NCI-H748 (cell line): ENCODE measurements at regions not wholly inside any gene's neighbourhood (a gene's known extent, or its start where the extent isn't known, plus 50 kb on each side); places are given as distances from the start of the nearest gene placed in this dataset.

Source experiments
- DNase-seq: peaks from one replicate; lab custom pipeline; 2025; ENCODE audit not compliant: unreplicated experiment; lab: John Stamatoyannopoulos, UW

DNA sequence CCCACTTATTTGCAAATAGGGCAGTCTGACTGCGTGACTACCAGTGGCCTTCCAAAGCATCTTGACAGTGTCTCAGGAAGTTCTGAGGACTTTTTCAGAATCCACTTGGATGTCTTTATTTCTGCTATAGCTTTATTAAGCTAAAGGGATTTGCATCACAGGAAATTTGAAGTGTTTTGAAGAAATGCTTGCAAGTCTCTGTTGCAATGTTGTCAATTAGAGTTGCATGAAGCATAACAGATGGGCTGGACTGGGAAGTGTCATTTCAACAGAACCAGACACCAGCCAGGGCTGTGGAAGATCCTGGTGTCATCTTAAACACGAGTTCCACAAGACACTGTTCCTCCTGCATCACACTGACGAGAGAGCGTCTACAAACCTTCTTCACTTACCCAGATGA is 224.5 kb downstream of the EN1 start:
- no peak for DNase-seq

DNA sequence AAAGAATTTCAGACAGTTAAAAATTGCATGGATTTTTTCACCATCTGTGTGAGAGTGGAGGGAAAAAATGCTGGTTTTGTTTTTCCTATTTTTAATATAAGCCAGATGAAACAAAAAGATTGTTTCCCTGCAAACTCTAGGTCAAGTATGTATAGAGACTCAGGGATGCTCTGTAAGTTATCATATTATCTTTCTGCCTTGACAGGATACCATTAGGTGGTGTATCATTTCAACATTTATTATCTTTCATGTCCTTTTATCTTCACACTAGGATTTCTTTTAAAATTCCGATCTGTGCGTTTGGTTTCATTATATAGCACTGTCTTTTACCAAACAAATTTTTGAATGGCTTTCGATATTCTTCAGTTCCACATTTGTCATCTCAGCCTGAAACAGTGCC is 225.3 kb downstream of the EN1 start:
- no peak for DNase-seq

DNA sequence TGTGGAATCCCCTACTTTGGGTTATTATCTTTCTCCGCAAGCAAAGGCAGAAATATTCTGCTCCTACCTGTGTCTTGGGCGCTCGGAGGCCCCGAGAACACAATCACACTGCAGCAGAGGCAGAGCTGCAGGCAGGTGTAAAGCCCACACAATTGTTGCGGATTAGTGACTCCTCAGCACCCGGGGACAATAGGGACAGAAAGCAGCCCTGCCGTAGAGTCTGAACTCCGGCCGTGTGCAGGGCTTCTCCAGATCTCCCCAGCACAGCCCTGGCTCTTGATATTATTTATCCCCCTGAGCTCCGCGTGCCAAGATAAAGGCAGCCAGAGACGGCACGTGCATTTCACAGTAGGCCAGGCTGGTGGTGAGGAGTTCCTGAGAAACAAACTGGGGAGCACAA is 229.2 kb downstream of the EN1 start:
- peak; percentile 4 for DNase-seq

DNA sequence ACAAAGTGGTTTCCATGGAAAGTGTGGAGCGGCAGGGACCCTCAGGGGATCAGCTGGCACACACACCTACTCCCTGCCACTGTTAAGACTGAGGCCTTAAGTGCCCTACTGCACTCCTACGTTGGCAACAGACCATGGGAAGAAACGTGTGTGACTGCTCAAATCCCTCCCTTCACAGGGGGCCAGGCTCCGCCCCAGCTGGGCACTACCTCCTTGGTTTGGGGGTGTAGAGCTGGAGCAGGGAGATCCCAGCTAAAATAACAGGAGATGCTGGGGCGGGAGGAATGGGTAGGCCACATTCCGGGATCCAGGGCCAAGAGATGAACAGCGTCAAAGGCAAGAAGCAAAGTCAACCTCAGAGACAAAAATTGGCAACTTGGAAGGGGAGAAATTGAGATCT is 231.0 kb downstream of the EN1 start:
- no peak for DNase-seq

DNA sequence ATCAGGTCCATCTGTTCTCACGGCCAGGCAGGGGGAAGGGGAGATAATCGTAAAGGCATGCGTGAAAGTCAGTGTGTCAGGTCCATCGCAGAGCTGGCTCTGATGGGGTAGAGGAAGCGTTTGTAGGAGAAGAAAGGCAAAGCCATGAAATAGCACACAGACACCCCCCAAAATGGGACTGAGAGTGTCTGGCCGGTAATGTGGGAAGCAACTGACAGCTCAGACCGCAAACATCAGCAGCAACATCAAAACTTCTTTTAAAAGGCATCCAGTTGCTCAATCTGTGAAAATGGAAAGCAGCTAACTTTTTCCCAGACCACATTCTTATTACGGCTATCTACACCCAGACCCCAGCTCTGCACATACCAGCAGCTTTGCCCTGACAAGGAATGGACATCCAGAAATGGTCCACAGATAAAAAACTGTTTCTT is 232.6 kb downstream of the EN1 start:
- no peak for DNase-seq

DNA sequence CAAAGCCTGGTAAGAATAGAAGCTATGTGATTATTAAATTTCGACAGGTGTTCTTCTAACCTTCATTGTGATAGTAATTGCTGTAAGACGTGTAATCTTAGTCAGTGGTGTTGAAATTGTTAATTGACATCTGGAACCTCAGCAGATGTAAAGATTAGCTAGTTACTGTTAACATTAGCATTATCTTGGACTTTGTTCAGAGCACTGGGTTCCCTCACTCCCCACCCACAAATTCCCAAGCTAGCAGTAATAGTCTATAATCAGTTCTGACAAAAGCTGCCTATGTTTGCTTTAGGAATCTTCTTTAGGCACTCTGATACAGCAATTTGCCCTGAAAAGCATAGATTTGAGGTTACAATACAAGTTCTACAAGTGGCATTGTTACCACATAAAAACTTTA is 233.7 kb downstream of the EN1 start:
- no peak for DNase-seq

DNA sequence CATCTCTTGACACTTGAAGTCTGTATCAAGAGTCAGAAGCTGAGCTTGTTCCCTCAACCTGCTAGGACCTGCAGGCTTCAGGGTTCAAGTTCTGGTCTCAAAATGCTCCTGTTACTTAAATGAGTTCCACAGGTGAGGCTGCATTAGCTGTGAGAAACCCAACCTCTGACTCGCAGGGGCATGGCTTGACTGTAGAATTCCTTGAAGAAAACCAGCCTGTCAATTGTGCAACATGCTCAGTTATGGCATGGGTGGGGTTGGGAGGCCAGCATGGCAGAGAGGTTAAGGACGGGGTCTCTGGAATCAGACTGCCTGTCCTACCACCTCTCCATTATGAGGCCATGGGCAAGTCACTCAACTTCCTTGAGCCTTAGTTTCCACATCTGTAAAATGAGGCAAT is 235.8 kb downstream of the EN1 start:
- DNase-seq: no peak

DNA sequence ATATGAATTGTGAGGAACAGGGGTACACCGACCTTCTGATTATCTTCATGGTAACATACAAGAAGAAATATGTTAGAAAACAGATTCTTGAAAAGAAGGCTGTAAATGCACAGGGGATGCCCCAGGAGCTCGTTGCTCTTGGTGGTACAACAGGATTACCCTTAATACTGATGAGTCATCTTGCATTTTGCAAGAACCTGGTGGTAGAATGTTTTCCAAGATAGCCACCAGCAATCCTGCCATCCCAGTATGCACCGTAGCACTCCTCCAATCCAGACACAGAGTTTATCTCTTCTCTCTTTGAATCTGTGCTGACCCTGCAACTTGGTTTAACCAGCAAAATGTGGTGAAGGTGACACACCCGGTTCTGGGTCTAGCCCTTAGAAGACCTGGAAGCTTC is 238.3 kb downstream of the EN1 start:
- no peak for DNase-seq

DNA sequence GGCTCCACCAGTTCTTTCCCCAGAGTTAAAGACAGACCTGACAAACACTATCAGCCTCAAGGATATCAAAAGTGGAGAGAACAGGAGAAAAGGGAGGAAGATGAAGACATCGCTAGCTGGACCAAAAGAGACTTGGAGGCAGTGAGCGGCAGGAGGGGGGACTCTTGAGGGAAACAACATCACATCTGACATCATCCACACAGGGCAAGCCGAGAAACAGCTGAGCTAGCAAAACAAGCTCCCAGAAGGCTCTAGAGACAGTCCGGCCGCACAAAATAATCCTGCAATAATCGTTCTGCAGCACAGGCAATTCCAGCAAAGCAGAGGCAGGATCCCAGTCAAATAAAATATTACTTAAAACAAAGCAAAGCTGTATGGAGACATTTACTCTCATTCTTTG is 239.8 kb downstream of the EN1 start:
- no peak for DNase-seq

DNA sequence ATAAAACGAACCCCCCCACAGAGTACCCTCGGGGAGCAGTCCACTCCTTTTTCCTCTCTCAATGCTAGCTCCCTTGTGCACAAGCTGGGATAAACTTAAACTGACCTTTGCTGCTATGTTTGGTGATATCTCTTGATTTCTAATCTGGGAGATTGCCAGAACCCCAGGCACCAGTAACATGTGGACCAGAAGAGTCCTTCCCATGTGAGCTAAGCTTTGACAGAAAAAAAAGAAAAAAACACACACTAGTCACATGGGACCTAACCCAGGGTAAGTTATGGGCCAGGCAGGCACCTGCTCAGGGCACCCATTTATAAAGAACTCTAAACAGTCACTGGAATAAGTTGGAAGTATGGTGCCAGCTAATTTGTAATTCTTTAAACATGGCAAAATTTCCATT is 242.6 kb downstream of the EN1 start:
- no peak for DNase-seq

DNA sequence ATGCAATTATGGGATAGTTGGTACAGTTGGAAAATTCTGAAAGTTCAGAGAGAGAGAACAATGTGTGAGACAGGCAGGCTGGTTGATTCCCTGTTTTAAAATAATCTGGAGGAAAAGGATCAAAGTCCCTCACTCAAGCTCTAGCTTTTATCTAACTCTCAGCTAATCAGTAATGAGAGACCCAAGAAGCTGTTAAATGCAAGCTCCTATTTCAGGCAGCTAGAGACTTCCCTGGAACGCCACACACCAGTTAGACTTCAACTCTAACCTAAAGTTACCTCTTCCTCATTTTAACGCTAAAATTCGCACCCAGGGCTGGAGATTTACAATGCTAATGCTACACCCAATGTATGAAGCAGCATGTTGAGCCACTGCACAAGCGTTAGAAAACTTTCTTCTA is 243.1 kb downstream of the EN1 start:
- DNase-seq: no peak

DNA sequence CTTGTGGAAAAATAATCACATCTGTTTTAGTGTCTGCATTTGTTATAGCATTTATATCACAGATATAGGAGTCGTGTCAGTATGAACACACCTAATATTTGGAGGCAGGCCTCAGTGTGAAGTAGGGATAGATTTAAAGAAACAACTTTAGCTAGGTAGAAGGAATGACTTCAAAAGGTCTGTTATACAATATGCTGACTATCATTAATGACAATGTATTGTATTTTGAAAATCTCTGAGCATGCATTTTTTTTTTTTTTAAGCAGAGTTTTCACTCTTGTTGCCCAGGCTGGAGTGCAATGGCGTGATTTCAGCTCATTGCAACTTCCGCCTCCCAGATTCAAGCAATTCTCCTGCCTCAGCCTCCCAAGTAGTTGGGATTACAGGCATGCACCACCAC is 248.3 kb downstream of the EN1 start:
- DNase-seq: no peak

DNA sequence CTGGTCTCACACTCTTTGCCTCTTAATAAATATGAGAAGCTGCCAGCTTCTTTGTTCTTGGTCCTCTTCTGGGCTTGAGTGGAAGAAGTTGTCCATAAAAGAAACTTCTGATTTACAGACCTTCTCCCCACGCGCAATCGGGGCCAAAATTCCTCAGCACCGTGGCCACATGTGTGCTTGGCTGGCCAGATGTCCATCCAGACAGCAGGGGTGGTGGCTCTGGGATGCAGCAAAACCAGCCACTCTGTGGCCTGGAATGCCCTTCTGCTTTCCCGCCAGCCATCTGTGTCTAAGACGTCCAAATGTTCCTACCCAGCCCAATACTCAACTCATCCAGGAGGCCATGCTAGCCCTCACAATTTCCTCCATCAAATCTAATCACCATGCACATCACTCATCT is 250.8 kb downstream of the EN1 start:
- no peak for DNase-seq

DNA sequence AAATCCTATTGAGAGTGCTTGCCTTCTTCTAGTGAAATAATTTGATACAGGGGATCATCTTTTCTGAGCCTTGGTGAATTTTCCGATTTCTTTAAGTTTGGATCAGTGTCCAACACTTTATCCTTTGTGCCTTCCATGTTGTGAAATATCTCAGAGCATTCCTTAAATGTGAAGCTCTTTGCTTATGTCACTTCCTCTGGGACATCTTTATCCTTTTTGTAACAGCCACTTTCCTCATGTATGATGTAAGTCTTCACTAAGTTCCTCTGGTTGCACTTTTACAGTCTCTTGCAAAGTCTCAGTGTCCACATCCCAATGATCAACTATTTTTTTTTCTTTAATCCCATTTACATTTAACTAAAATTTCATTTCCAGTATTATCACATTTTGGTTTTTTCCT is 254.2 kb downstream of the EN1 start:
- no peak for DNase-seq

DNA sequence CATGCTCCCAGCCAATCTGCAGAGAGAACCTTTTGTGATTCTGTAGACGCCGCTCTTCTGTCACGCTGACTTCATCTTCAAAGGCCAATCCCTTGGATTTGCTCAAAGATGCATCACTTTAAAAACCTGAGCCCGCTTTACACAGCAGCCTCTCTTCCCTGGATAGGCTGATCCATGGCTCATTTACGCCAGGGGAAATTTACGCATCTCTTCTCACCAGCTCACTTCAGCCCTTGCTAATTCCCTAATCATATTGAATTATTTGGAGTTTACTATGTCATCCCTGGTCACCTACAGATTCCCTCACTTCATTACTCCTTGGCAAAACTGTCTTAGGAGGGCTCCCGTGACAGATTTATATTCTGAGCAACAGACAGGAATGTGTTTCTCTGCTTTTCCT is 256.2 kb downstream of the EN1 start:
- no peak for DNase-seq

DNA sequence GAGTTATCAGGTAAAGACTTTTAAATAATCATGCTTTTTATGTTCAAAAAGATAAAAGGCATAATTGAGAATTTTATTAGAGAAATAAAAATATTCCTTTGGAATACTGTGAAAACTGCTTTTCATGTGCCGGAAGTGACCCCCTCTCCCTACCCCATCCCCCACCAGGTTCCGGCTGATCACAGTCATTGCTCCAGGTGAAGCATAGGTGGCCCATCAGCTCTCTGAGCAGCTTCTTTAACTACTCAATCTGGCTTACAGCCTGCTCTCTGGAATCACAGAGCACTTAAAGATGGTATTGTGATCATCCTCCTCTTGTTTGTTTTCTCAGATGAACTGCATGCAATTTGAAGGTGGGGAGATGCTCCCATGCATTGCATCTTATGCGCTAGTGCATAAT is 257.7 kb downstream of the EN1 start:
- no peak for DNase-seq

DNA sequence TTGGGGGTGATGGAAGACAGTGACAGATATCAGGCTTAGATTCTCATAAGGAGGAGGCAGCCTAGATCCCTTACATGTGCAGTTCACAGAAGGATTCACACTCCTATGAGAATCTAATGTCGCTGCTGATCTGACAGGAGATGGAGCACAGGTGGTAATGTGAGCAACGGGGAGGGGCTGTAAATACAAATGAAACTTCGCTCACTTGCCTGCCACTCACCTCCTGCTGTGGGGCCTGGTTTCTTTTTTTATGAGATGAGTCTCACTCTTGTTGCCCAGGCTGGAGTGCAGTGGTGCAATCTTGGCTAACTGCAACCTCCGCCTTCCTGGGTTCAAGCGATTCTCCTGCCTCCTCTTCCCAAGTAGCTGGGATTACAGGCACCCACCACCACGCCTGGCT is 258.6 kb downstream of the EN1 start:
- DNase-seq: no peak

DNA sequence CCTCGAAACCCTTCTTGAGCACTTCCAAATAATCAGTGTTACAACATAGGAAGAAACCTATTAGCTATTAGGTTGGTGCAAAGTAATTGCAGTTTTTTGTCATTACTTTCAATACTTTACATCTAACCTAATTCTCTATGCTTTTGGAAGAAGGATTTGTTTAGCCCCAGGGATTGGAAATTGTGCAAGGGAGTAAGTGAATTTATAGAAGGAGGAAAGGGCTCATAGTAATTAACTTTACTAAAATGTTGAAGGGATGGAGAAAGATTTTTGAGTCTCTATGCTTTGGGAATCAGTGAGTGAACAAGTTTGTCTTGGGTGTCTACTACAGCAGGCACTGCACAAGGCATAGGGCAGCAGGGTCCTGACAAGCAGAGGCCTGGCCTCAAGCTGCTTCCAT is 261.1 kb downstream of the EN1 start:
- DNase-seq: no peak

DNA sequence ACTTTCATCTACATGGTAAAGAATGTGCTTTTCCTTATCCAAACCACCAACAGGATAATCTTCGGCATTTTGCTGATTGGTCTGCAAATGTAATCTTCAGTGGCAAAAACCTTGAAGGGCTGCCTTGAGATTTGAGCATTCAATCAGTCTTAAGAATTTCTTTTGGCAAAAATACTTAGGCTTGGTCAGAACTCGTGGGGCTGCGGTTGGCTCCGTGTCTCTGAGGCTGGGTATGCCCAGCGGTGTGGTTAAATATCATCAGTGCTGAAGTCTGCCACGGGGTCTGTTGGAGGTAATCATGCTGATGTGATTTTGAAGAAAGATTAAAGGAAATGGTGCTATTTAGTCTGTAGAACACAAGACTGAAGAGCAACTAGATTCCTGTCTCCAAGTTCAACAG is 262.6 kb downstream of the EN1 start:
- no peak for DNase-seq

DNA sequence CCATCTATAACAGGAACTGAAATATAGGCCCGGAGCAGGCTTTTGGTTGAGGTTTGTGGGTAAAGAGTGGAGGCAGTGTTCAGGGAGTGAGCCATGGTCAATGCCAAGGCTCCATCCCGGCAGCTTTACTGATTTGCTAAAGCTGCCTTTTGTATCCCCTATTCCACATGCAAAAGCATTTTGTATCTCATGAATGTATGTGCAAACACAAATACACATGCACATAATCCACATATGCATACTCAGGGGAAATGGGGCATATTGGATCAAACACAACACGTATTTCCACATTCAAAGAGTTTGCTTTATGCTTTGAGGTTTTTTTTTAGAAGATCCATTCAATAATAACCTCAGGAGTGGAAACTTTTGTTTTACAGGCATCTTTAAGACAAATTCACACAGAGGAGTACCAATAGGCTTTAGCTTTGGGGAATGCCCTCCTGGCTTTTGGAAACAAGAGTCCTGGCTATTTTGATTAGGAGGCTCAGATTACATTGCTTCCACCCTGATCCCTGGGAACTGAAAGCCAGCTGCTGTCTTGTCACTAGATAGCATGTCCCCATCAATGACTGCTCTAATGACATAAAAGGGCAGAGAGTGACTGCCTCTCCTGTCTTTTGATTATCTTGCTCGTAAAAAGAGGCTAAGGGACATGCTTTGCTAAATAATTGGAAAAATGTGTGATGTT is 263.2 kb downstream of the EN1 start:
- DNase-seq: peak; percentile 11

DNA sequence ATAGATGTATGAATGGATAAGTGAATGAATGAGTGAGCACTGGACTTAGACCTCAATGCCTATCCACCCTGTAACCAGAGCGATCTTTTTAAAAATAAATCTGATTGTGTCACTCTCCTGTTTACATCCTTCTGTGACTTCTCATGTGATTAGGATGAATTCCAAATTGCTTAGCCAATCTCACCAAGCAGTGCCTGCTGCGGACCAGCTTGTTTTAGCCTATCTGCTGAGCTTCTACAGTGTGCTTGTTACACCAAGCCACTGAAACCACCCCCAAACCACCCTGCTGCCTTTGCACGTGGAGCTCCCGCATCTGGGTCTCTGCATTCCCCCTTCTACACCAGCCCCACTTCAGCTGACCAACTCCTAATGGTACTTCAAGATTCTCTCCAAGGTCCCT is 265.4 kb downstream of the EN1 start:
- DNase-seq: no peak

DNA sequence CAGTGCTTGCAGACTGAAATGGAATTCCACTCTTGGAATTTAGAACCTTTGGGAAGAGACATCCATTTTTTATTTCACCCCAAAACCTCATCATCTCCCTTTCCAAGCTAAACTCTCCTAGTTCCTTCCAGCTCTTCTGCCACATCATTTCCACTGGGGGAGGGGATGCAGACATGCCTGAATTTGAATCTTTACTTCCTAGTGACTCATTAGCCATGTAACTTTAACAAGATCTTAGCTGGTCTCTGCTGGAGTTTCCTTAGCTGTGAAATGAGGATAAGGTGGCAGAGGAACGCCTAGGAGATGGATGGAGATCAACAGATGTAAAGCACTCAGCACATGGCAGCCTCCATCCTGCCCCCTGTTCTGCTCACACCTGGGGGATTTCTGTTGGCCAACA is 266.8 kb downstream of the EN1 start:
- no peak for DNase-seq

DNA sequence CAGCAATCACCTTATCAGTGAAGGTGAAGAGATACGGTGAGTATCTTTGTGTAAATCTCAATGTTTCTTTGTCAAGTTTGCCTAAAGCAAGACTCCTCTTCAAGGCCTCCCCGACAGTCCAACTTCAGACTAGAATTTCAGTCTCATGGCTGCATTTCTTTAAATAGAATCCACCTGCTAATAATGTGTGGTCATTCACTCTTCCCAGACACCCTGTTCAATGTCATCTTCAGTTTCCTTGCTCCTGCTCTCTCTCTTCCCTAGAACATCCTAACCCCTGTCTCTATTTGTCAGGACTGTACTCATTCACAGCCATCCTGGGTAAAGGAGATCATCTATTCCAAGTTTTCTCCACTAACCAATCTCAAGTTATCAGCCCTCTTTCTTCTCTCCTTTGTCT is 267.3 kb downstream of the EN1 start:
- DNase-seq: no peak

DNA sequence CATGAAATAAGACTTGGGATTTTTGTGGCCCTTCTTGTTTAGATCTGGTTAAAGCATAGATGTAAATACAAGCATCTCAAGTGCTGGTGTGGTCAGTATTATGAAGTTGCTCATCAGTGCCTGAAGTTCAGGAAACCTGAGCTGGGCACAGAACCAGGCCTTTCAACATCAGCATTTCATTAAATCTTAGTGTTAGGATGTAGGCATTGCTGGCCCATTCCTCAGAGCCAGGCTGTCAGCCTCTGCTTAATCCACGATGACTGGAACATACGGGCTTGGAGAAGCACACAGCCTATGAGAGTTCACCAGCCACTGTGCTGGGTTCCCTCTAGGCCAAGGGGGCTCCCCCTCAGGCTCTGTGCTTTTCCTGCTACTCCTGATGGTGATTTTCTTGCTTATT is 270.2 kb downstream of the EN1 start:
- no peak for DNase-seq
